MM.1S (cell line): ENCODE measurements at regions not wholly inside any gene's neighbourhood (a gene's known extent, or its start where the extent isn't known, plus 50 kb on each side); places are given as distances from the start of the nearest gene placed in this dataset.

ENCODE experiments used
- EZH2 ChIP-seq: fragments of 300-600 bp; sonication (generic); optimal IDR thresholded peaks from 2 replicates; pipeline ENCODE3; 2017; ENCODE audit warnings: low read depth, mild to moderate bottlenecking, antibody characterized with exemption, low read length, mixed read lengths
- EZH2phosphoT487 ChIP-seq: fragments of 300-600 bp; sonication (generic); IDR thresholded peaks from 2 replicates; pipeline ENCODE4 v1.6.1; 2018; ENCODE audit warnings: antibody characterized with exemption, low read length
- TF ChIP-seq, protein P1 (sequence below): fragments of 300-600 bp; sonication (generic); IDR thresholded peaks from 2 replicates; pipeline ENCODE4 v1.5.1; 2016; ENCODE audit warnings: antibody characterized with exemption, low read length, mixed read lengths

DNA sequence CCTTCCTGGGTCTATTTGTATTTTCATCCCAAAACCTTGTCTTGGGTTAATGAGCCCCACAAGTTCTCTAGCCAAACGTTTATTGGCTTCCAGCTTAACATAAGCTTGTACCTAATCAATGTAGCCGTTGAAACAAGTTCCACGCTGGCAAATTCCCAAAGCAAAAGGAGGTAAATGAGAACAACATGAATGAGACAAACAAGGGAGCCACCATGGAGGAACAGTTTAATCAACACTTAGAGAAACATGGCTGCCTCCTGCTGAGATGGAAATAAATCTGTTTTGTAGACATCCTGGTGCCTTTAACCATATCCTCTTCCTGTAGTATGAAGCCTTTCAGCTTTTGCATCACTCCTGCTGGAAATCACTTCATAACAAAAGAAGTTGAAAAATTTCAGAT is 166.6 kb upstream of the NFIB start:
- TF ChIP-seq EZH2: no peak
- TF ChIP-seq, protein P1, sequence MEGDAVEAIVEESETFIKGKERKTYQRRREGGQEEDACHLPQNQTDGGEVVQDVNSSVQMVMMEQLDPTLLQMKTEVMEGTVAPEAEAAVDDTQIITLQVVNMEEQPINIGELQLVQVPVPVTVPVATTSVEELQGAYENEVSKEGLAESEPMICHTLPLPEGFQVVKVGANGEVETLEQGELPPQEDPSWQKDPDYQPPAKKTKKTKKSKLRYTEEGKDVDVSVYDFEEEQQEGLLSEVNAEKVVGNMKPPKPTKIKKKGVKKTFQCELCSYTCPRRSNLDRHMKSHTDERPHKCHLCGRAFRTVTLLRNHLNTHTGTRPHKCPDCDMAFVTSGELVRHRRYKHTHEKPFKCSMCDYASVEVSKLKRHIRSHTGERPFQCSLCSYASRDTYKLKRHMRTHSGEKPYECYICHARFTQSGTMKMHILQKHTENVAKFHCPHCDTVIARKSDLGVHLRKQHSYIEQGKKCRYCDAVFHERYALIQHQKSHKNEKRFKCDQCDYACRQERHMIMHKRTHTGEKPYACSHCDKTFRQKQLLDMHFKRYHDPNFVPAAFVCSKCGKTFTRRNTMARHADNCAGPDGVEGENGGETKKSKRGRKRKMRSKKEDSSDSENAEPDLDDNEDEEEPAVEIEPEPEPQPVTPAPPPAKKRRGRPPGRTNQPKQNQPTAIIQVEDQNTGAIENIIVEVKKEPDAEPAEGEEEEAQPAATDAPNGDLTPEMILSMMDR: no peak
- no peak for TF ChIP-seq EZH2phosphoT487
